ENCODE measurements at regions not wholly inside any gene's neighbourhood (a gene's known extent, or its start where the extent isn't known, plus 50 kb on each side); places are given as distances from the start of the nearest gene placed in this dataset.

DNA sequence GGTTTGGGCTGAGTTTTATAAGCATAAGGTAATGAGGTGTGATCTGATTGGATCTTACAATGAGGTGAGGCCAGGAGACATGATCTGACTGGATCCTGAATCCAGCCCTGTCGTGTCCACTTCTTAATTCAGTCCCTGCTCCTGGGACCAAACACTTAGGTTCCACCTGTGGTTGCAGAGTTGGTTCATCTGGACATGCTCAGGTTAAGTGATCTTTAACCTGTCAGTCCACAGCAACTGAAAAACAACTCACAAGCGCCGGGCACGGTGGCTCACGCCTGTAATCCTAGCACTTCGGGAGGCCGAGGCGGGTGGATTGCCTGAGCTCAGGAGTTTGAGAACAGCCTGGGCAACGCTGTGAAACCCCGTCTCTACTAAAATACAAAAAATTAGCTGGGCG, 679.3 kb upstream of the ALCAM start:
- Histone ChIP-seq H3K4me1 (ENCODE audit: control insufficient read depth in 2 of 3, insufficient read depth in 2 of 3, low read depth in 1 of 3, low read length in 3 of 3) (no peaks in the 10 kb centered on the region), H3K4me3 (ENCODE audit: low read length in 3 of 3) (no peak overlapping the region), H3K36me3 (ENCODE audit: control insufficient read depth in 2 of 3, insufficient read depth in 3 of 3, low read length in 3 of 3) (no peaks in the 10 kb centered on the region), H3K27me3 (ENCODE audit: control insufficient read depth, insufficient read depth, low read length) (no peaks in the 10 kb centered on the region), H3K27ac (ENCODE audit: low read depth in 2 of 2, low read length in 2 of 2) (no peak overlapping the region), H3K9ac (ENCODE audit: low read length in 3 of 3) (no peak overlapping the region), H3K9me3 (ENCODE audit: control insufficient read depth in 2 of 3, insufficient read depth in 1 of 3, low read length in 3 of 3) (no peaks in the 10 kb centered on the region)
- FAIRE-seq, result no peak
- TF ChIP-seq, protein P1, sequence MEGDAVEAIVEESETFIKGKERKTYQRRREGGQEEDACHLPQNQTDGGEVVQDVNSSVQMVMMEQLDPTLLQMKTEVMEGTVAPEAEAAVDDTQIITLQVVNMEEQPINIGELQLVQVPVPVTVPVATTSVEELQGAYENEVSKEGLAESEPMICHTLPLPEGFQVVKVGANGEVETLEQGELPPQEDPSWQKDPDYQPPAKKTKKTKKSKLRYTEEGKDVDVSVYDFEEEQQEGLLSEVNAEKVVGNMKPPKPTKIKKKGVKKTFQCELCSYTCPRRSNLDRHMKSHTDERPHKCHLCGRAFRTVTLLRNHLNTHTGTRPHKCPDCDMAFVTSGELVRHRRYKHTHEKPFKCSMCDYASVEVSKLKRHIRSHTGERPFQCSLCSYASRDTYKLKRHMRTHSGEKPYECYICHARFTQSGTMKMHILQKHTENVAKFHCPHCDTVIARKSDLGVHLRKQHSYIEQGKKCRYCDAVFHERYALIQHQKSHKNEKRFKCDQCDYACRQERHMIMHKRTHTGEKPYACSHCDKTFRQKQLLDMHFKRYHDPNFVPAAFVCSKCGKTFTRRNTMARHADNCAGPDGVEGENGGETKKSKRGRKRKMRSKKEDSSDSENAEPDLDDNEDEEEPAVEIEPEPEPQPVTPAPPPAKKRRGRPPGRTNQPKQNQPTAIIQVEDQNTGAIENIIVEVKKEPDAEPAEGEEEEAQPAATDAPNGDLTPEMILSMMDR (IDR thresholded peaks at IDR 0.05; ENCODE audit: borderline replicate concordance, extremely low read depth, insufficient read depth), result no peak
- DNase-seq, result no peak
- intact Hi-C loops (cut with DNase I), result no loop called here

DNA sequence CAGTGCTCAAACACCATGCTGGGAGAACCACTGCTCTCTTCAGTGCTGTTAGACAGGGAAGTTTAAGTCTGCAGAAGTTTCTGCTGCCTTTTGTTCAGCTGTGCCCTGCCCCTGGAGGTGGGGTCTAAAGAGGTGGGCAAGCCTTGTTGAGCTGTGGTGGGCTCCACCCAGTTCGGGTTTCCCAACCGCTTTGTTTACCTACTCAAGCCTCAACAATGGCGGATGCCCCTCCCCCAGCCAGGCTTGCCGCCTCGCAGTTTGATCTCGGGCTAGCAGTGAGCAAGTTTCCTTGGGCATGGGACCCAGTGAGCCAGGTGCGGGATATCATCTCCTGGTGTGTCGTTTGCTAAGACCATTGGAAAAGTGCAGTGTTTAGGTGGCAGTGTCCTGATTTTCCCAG, 670.2 kb upstream of the ALCAM start:
- intact Hi-C loops (cut with DNase I), result no loop called here
- Histone ChIP-seq H3K36me3 (ENCODE audit: control insufficient read depth in 2 of 3, insufficient read depth in 3 of 3, low read length in 3 of 3) (no peaks in the 10 kb centered on the region), H3K4me1 (ENCODE audit: control insufficient read depth in 2 of 3, insufficient read depth in 2 of 3, low read depth in 1 of 3, low read length in 3 of 3) (no peaks in the 10 kb centered on the region), H3K9ac (ENCODE audit: low read length in 3 of 3) (no peak overlapping the region), H3K27ac (ENCODE audit: low read depth in 2 of 2, low read length in 2 of 2) (no peak overlapping the region), H3K4me3 (ENCODE audit: low read length in 3 of 3) (no peak overlapping the region), H3K27me3 (ENCODE audit: control insufficient read depth, insufficient read depth, low read length) (no peaks in the 10 kb centered on the region), H3K9me3 (ENCODE audit: control insufficient read depth in 2 of 3, insufficient read depth in 1 of 3, low read length in 3 of 3) (no peaks in the 10 kb centered on the region)
- TF ChIP-seq, protein P1 (IDR thresholded peaks at IDR 0.05; ENCODE audit: borderline replicate concordance, extremely low read depth, insufficient read depth), result no peak
- DNase-seq, result peak in 1 of 5 donors; percentile 48
- FAIRE-seq, result no peak

DNA sequence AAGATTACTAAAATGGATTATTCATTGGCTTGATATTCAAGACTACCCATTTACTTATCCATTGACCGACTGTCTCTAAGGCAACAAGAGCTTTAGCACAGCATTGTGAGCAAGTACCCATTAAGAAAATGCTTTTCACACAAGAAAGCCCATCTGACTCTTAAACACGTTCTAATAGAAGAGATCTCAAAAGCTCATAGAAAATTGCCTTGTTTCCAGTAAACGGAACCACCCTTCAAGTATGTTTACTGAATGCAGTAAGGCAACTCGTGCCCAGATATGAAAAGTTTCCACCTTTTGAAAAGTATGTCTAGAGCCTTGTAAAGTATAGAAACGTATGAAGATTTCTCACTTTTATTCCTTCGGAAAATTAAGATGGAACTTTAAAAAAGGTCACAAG, 655.3 kb upstream of the ALCAM start:
- Histone ChIP-seq H3K9ac (ENCODE audit: low read length in 3 of 3) (no peak overlapping the region), H3K9me3 (ENCODE audit: control insufficient read depth in 2 of 3, insufficient read depth in 1 of 3, low read length in 3 of 3) (no peaks in the 10 kb centered on the region), H3K4me3 (ENCODE audit: low read length in 3 of 3) (no peak overlapping the region), H3K27me3 (ENCODE audit: control insufficient read depth, insufficient read depth, low read length) (no peaks in the 10 kb centered on the region), H3K4me1 (ENCODE audit: control insufficient read depth in 2 of 3, insufficient read depth in 2 of 3, low read depth in 1 of 3, low read length in 3 of 3) (no peaks in the 10 kb centered on the region), H3K27ac (ENCODE audit: low read depth in 2 of 2, low read length in 2 of 2) (no peak overlapping the region), H3K36me3 (ENCODE audit: control insufficient read depth in 2 of 3, insufficient read depth in 3 of 3, low read length in 3 of 3) (no peaks in the 10 kb centered on the region)
- intact Hi-C loops (cut with DNase I), result no loop called here
- no peak for DNase-seq
- TF ChIP-seq, protein P1 (IDR thresholded peaks at IDR 0.05; ENCODE audit: borderline replicate concordance, extremely low read depth, insufficient read depth), result no peak
- FAIRE-seq, result no peak

DNA sequence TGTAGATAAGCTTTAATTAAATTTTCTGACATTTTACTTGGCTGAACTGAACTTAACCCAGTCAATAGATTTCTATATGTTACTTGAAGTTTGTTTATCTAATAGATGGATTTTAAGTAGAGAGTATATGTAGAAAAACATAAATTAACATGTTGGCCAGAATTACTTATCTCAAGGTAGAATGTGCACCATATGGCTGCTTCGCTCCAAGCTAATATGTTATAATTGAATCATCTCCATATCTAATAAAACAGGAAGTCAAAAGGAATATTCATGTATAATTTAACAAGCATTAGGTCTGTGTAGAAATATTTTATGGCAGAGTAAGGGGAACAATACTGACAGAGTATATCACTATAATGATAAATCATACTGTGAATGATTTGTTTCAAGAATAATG, 650.7 kb upstream of the ALCAM start:
- intact Hi-C loops (cut with DNase I), result no loop called here
- Histone ChIP-seq H3K36me3 (ENCODE audit: control insufficient read depth in 2 of 3, insufficient read depth in 3 of 3, low read length in 3 of 3) (no peaks in the 10 kb centered on the region), H3K4me3 (ENCODE audit: low read length in 3 of 3) (no peak overlapping the region), H3K9ac (ENCODE audit: low read length in 3 of 3) (no peak overlapping the region), H3K27me3 (ENCODE audit: control insufficient read depth, insufficient read depth, low read length) (no peaks in the 10 kb centered on the region), H3K9me3 (ENCODE audit: control insufficient read depth in 2 of 3, insufficient read depth in 1 of 3, low read length in 3 of 3) (no peaks in the 10 kb centered on the region), H3K4me1 (ENCODE audit: control insufficient read depth in 2 of 3, insufficient read depth in 2 of 3, low read depth in 1 of 3, low read length in 3 of 3) (no peaks in the 10 kb centered on the region), H3K27ac (ENCODE audit: low read depth in 2 of 2, low read length in 2 of 2) (no peak overlapping the region)
- DNase-seq (no peak), FAIRE-seq (no peak)
- TF ChIP-seq, protein P1 (IDR thresholded peaks at IDR 0.05; ENCODE audit: borderline replicate concordance, extremely low read depth, insufficient read depth), result no peak
